Right atrium auricular region (tissue), 2 donors: ENCODE measurements at regions not wholly inside any gene's neighbourhood (a gene's known extent, or its start where the extent isn't known, plus 50 kb on each side); places are given as distances from the start of the nearest gene placed in this dataset.
"Not testable (repeated sequence)": the region's sequence is repeated elsewhere in the genome, so short reads cannot be mapped to it uniquely, and the experiment has no call there.

ENCODE experiments used
- DNase-seq: peaks from one replicate; pipeline ENCODE4 v3.0.0-alpha.2; 2019; ENCODE audit warnings: low spot score
- H3K27ac ChIP-seq, 2 donors: fragments of 200-600 bp; sonication (generic); 1 replicate in 1 of 2; 2 replicates in 1 of 2; pipeline ENCODE4 v1.5.1; 2016 to 2019
- H3K27me3 ChIP-seq, 2 donors: fragments of 200-600 bp; sonication (generic); one replicate each; pipeline versions ENCODE4 v1.5.1 to v1.6.0; 2017 to 2019
- H3K36me3 ChIP-seq: fragments of 200-600 bp; sonication (generic); one replicate; pipeline ENCODE4 v1.5.1; 2016
- H3K4me1 ChIP-seq, 2 donors: fragments of 200-600 bp; sonication (generic); one replicate each; pipeline versions ENCODE4 v1.5.1 to v1.6.0; 2017 to 2019
- H3K4me3 ChIP-seq, 2 donors: fragments of 200-600 bp; sonication (generic); 1 replicate in 1 of 2; 2 replicates in 1 of 2; pipeline ENCODE4 v1.5.1; 2017 to 2019; ENCODE audit warnings: mild to moderate bottlenecking in 1 of 2, moderate library complexity in 1 of 2
- H3K9me3 ChIP-seq, 2 donors: fragments of 200-600 bp; sonication (generic); one replicate each; pipeline ENCODE4 v1.5.1; 2019
- CTCF ChIP-seq, 2 donors: fragments of 200-600 bp; sonication (generic); IDR thresholded peaks; one replicate each; pipeline ENCODE4 v1.5.1; 2019; ENCODE audit warnings: antibody characterized with exemption in 2 of 2

- DNase-seq, result no peak
- Histone ChIP-seq H3K36me3 (no peaks in the 10 kb centered on the region), H3K4me3 (no peak overlapping the region), H3K27me3 (no peaks in the 10 kb centered on the region), H3K9me3 (no peaks in the 10 kb centered on the region), H3K4me1 (no peaks in the 10 kb centered on the region), H3K27ac (no peak overlapping the region)
- no peak for TF ChIP-seq CTCF (IDR thresholded peaks at IDR 0.05)
These were observed 417.5 kb downstream of the RSL24D1 start for GRCh38 chr15:54779271-54779670.

- Histone ChIP-seq H3K4me3 (no peak overlapping the region), H3K27me3 (no peaks in the 10 kb centered on the region), H3K9me3 (no peaks in the 10 kb centered on the region), H3K27ac (no peak overlapping the region), H3K36me3 (no peaks in the 10 kb centered on the region), H3K4me1 (no peaks in the 10 kb centered on the region)
- DNase-seq, result no peak
- TF ChIP-seq CTCF (IDR thresholded peaks at IDR 0.05), result no peak
These were observed 420.3 kb downstream of the RSL24D1 start for GRCh38 chr15:54776410-54776809.

GRCh38 chr15:54772663-54773062 lies 424.1 kb downstream of the RSL24D1 start:
- no peak for TF ChIP-seq CTCF (IDR thresholded peaks at IDR 0.05)
- Histone ChIP-seq H3K4me1 (no peaks in the 10 kb centered on the region), H3K9me3 (no peaks in the 10 kb centered on the region), H3K4me3 (no peak overlapping the region), H3K27me3 (no peaks in the 10 kb centered on the region), H3K27ac (no peak overlapping the region), H3K36me3 (no peaks in the 10 kb centered on the region)
- no peak for DNase-seq

GRCh38 chr15:54749461-54749860 lies 447.3 kb downstream of the RSL24D1 start:
- H3K36me3 ChIP-seq, H3K27me3 ChIP-seq, H3K27ac ChIP-seq, H3K4me1 ChIP-seq, H3K4me3 ChIP-seq, H3K9me3 ChIP-seq, DNase-seq: not testable (repeated sequence)

- Histone ChIP-seq H3K4me3 (no peak overlapping the region), H3K4me1 (no peaks in the 10 kb centered on the region), H3K9me3 (peaks cover 6 to 25% of the 10 kb centered on the region in 2 donors), H3K27me3 (no peaks in the 10 kb centered on the region), H3K27ac (no peak overlapping the region), H3K36me3 (no peaks in the 10 kb centered on the region)
- DNase-seq, result no peak
- TF ChIP-seq CTCF (IDR thresholded peaks at IDR 0.05), result no peak
These were observed 474.3 kb downstream of the RSL24D1 start for GRCh38 chr15:54722342-54722986.

GRCh38 chr15:54719325-54719724 lies 477.4 kb downstream of the RSL24D1 start:
- Histone ChIP-seq H3K27ac (no peak overlapping the region), H3K4me1 (no peaks in the 10 kb centered on the region), H3K4me3 (no peak overlapping the region), H3K9me3 (peaks cover 6 to 19% of the 10 kb centered on the region in 2 donors), H3K27me3 (no peaks in the 10 kb centered on the region), H3K36me3 (no peaks in the 10 kb centered on the region)
- no peak for DNase-seq
- no peak for TF ChIP-seq CTCF (IDR thresholded peaks at IDR 0.05)
